HCT116 (cell line): ENCODE measurements at regions not wholly inside any gene's neighbourhood (a gene's known extent, or its start where the extent isn't known, plus 50 kb on each side); places are given as distances from the start of the nearest gene placed in this dataset.

Experiments
- ATAC-seq: fragments of 200-7000 bp; cut with Tn5 transposase; 2 replicates; pipeline ENCODE4 v1.9.1; 2020; ENCODE audit warnings: mild to moderate bottlenecking, moderate library complexity
- BruUV-seq: library from RNA; stranded (reverse); fragments of 400-500 nt; replicated peaks from 2 replicates; lab custom pipeline; 2021; lab: Mats Ljungman, UMichigan
- CTCF ChIA-PET: fragments of 300-600 bp; sonication (Branson Sonifier 250); formaldehyde crosslinking; loops from one replicate; lab custom pipeline; 2021; ENCODE audit warnings: antibody characterized with exemption; lab: Charles Lee
- POLR2A ChIA-PET: fragments of 300-600, 350-600 bp; sonication (Branson Sonifier 250); formaldehyde crosslinking; loops from one replicate; lab custom pipeline; 2021; ENCODE audit warnings: antibody characterized with exemption; lab: Charles Lee
- RAD21 ChIA-PET, 2 experiments: fragments of 300-600 bp; sonication (Branson Sonifier 250); formaldehyde crosslinking; loops; one replicate each; lab custom pipeline; 2023; ENCODE audit warnings: low total read pairs in 2 of 2; ENCODE audit not compliant: uncharacterized antibody in 2 of 2, unreplicated experiment in 2 of 2, low non-redundant PET in 1 of 2; lab: Charles Lee
- DNase-seq: peaks from one replicate; pipeline ENCODE4 v3.0.0-alpha.2; 2010; ENCODE audit warnings: low read depth, low spot score
- H2AFZ ChIP-seq: fragments of 200-600 bp; shearing (Covaris generic), sonication (generic); 2 replicates; pipeline ENCODE4 v1.6.1; 2017; ENCODE audit warnings: low read depth, mixed run types, mixed read lengths, antibody characterized with exemption, low read length; ENCODE audit not compliant: poor library complexity, severe bottlenecking
- H3K27ac ChIP-seq: 2 replicates; pipeline ENCODE4 v1.5.1; 2012; ENCODE audit warnings: low read depth, low read length
- H3K27me3 ChIP-seq: fragments of 200-600 bp; sonication (generic); 2 replicates; pipeline ENCODE4 v1.6.1; 2016; ENCODE audit warnings: mixed run types, low read length, mixed read lengths; ENCODE audit not compliant: insufficient read depth
- H3K36me3 ChIP-seq, 2 experiments: fragments of 200-500 bp in 1 of 2; fragments of 200-600 bp in 1 of 2; sonication (Bioruptor generic) in 1 of 2; sonication (generic) in 1 of 2; 2 replicates each; pipeline versions ENCODE4 v1.5.1 to v1.6.1; 2014 to 2016; ENCODE audit warnings: low read length in 2 of 2, inconsistent platforms in 1 of 2, mixed read lengths in 1 of 2, mixed run types in 1 of 2; ENCODE audit not compliant: insufficient read depth in 2 of 2, control insufficient read depth in 1 of 2
- H3K4me1 ChIP-seq, 2 experiments: fragments of 200-600 bp in 1 of 2; sonication (generic) in 1 of 2; 2 replicates each; pipeline versions ENCODE4 v1.5.1 to v1.6.1; 2012 to 2017; ENCODE audit warnings: low read length in 2 of 2, inconsistent platforms in 1 of 2, mild to moderate bottlenecking in 1 of 2, mixed read lengths in 1 of 2, mixed run types in 1 of 2, moderate library complexity in 1 of 2; ENCODE audit not compliant: insufficient read depth in 2 of 2, control insufficient read depth in 1 of 2
- H3K4me2 ChIP-seq: fragments of 200-600 bp; sonication (generic); 2 replicates; pipeline ENCODE4 v1.6.1; 2017; ENCODE audit warnings: mixed run types, low read length, mixed read lengths
- H3K4me3 ChIP-seq, 2 experiments: fragments of 200-600 bp in 1 of 2; sonication (generic) in 1 of 2; replicated peaks in 1 of 2; 2 replicates each; pipeline ENCODE4 v1.5.1; 2011 to 2016; ENCODE audit warnings: low read length in 2 of 2, control low read depth in 1 of 2, low read depth in 1 of 2, mild to moderate bottlenecking in 1 of 2, mixed read lengths in 1 of 2, mixed run types in 1 of 2
- H3K79me2 ChIP-seq: fragments of 200-600 bp; sonication (generic); 2 replicates; pipeline ENCODE4 v1.6.1; 2017; ENCODE audit warnings: mild to moderate bottlenecking, mixed run types, low read length, moderate library complexity, mixed read lengths; ENCODE audit not compliant: insufficient read depth
- H3K9ac ChIP-seq: fragments of 200-600 bp; sonication (generic); 2 replicates; pipeline ENCODE4 v1.6.1; 2016; ENCODE audit warnings: low read length, mixed read lengths
- H3K9me2 ChIP-seq: fragments of 200-600 bp; sonication (generic), shearing (Covaris generic); 2 replicates; pipeline ENCODE4 v1.6.1; 2017; ENCODE audit warnings: mixed run types, mild to moderate bottlenecking, moderate library complexity; ENCODE audit not compliant: insufficient read depth
- H3K9me3 ChIP-seq, 2 experiments: fragments of 200-500 bp in 1 of 2; fragments of 200-600 bp in 1 of 2; sonication (Bioruptor generic) in 1 of 2; sonication (generic) in 1 of 2; 2 replicates each; pipeline ENCODE4 v1.6.1; 2014 to 2017; ENCODE audit warnings: low read length in 2 of 2, mixed read lengths in 2 of 2, inconsistent platforms in 1 of 2, low read depth in 1 of 2, mild to moderate bottlenecking in 1 of 2, mixed run types in 1 of 2, moderate library complexity in 1 of 2; ENCODE audit not compliant: control insufficient read depth in 1 of 2, insufficient read depth in 1 of 2
- H4K20me1 ChIP-seq: fragments of 200-600 bp; sonication (generic), shearing (Covaris generic); 2 replicates; pipeline ENCODE4 v1.6.1; 2017; ENCODE audit warnings: mixed run types, mild to moderate bottlenecking, moderate library complexity; ENCODE audit not compliant: insufficient read depth
- CEBPB ChIP-seq: IDR thresholded peaks from 2 replicates; pipeline ENCODE4 v1.6.1; 2012; ENCODE audit warnings: low read depth
- EGR1 ChIP-seq: IDR thresholded peaks from 2 replicates; pipeline ENCODE4 v1.6.1; 2012; ENCODE audit warnings: low read depth
- ELF1 ChIP-seq: IDR thresholded peaks from 2 replicates; pipeline ENCODE4 v1.6.1; 2012; ENCODE audit warnings: low read depth, borderline replicate concordance
- EZH2 ChIP-seq: fragments of 200-600 bp; sonication (generic); IDR thresholded peaks from 2 replicates; pipeline ENCODE4 v1.6.1; 2017; ENCODE audit warnings: antibody characterized with exemption, mixed run types
- EZH2phosphoT487 ChIP-seq: fragments of 200-600 bp; IDR thresholded peaks from 2 replicates; pipeline ENCODE4 v1.6.1; 2018; ENCODE audit warnings: antibody characterized with exemption, borderline replicate concordance
- FOSL1 ChIP-seq: IDR thresholded peaks from 2 replicates; pipeline ENCODE4 v1.6.1; 2012; ENCODE audit warnings: low read depth
- JUND ChIP-seq: IDR thresholded peaks from 2 replicates; pipeline ENCODE4 v1.6.1; 2012
- POLR2A ChIP-seq: IDR thresholded peaks from 2 replicates; pipeline ENCODE4 v1.7.0; 2011; ENCODE audit warnings: borderline replicate concordance; ENCODE audit not compliant: insufficient read depth, insufficient read length; ENCODE audit errors: extremely low read depth
- RAD21 ChIP-seq: IDR thresholded peaks from 2 replicates; pipeline ENCODE4 v1.6.1; 2012; ENCODE audit warnings: low read depth, mild to moderate bottlenecking
- SIN3A ChIP-seq: IDR thresholded peaks from 2 replicates; pipeline ENCODE4 v1.6.1; 2012; ENCODE audit warnings: low read depth
- SRF ChIP-seq: IDR thresholded peaks from 2 replicates; pipeline ENCODE4 v1.6.1; 2012; ENCODE audit warnings: low read depth
- TCF7L2 ChIP-seq: IDR thresholded peaks from 2 replicates; pipeline ENCODE4 v1.7.0; 2011; ENCODE audit warnings: borderline replicate concordance, inconsistent platforms; ENCODE audit not compliant: insufficient read depth, insufficient read length; ENCODE audit errors: extremely low read depth
- YY1 ChIP-seq: IDR thresholded peaks from 2 replicates; pipeline ENCODE4 v1.6.1; 2011; ENCODE audit warnings: low read length, low read depth, moderate library complexity, mild to moderate bottlenecking; ENCODE audit not compliant: insufficient replicate concordance; ENCODE audit errors: extremely low read depth
- ZFX ChIP-seq: fragments of 450-650 bp; IDR thresholded peaks from 2 replicates; pipeline ENCODE4 v1.6.1; 2017
- ZNF274 ChIP-seq: fragments of 200-500 bp; sonication (Bioruptor generic); IDR thresholded peaks from 2 replicates; pipeline ENCODE4 v1.6.1; 2014; ENCODE audit warnings: mild to moderate bottlenecking, low read depth, low read length, inconsistent platforms
- intact Hi-C: fragments of 100-400 bp; cut with micrococcal nuclease; formaldehyde crosslinking; loops from 2 replicates; pipeline ENCODE4 v1.10.0; 2022
- TF ChIP-seq, protein P1 (sequence below), 3 experiments: fragments of 200-600 bp in 1 of 3; sonication (generic) in 1 of 3; IDR thresholded peaks in 2 of 3; conservative IDR thresholded peaks in 1 of 3; 2 replicates each; pipeline ENCODE4 v1.5.1; 2012 to 2017; ENCODE audit warnings: low read depth in 2 of 3, low read length in 2 of 3, antibody characterized with exemption in 1 of 3, borderline replicate concordance in 1 of 3, control low read depth in 1 of 3, mild to moderate bottlenecking in 1 of 3, mixed read lengths in 1 of 3, mixed run types in 1 of 3, moderate library complexity in 1 of 3; ENCODE audit not compliant: insufficient read depth in 1 of 3
- TF ChIP-seq, protein P2 (sequence below): IDR thresholded peaks from 2 replicates; pipeline ENCODE4 v1.6.1; 2012
- TF ChIP-seq, protein P3 (sequence below): IDR thresholded peaks from 2 replicates; pipeline ENCODE4 v1.6.1; 2011; ENCODE audit warnings: mild to moderate bottlenecking, low read length, moderate library complexity; ENCODE audit not compliant: insufficient replicate concordance; ENCODE audit errors: extremely low read depth
- TF ChIP-seq, protein P4 (sequence below): IDR thresholded peaks from 2 replicates; pipeline ENCODE4 v1.6.1; 2012; ENCODE audit warnings: low read depth

DNA sequence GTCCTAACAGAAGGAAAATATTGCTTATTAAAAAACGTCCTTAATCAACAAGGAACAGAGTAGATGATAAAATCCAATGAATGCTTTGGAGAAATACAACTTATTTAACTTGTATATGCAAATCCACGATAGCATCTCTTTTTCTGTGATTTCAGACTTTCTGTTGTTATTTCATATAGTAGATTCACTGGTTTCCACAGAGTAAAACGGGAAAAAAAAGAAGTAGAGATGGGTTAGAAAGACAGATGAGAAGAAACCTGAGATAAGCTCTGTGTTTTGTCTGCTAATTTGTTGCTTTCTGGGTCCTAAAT, 447.7 kb downstream of the RERGL start:
- ChIA-PET CTCF (interaction anchor here (1.6 kb wide), 1 partner anchor 1256 kb away, joined by 6 read pairs; no protein-coding TSS in a partner anchor), POLR2A (no interaction called here), RAD21 (no interaction called here)
- ATAC-seq, result no peak
- Histone ChIP-seq H3K4me3 (no peak overlapping the region), H4K20me1 (no peaks in the 10 kb centered on the region), H3K36me3 (no peaks in the 10 kb centered on the region), H3K9me2 (no peaks in the 10 kb centered on the region), H3K9me3 (no peaks in the 10 kb centered on the region), H3K4me2 (peak overlapping the region; percentile 57), H3K79me2 (no peaks in the 10 kb centered on the region), H3K9ac (no peak overlapping the region), H3K27ac (no peak overlapping the region), H3K27me3 (no peaks in the 10 kb centered on the region), H3K4me1 (no peaks in the 10 kb centered on the region), H2AFZ (peak overlapping the region; percentile 1)
- intact Hi-C loops, result loop anchor here (5.0 to 10.0 kb wide), 3 partner anchors 700 to 1477 kb away; no protein-coding TSS in a partner anchor
- TF ChIP-seq EZH2 (no peak), YY1 (no peak), SRF (no peak), ELF1 (no peak), POLR2A (no peak), SIN3A (no peak), EZH2phosphoT487 (no peak), RAD21 (no peak), ZNF274 (no peak), EGR1 (no peak), FOSL1 (no peak), JUND (no peak), CEBPB (no peak), ZFX (no peak), TCF7L2 (no peak)
- TF ChIP-seq, protein P1, sequence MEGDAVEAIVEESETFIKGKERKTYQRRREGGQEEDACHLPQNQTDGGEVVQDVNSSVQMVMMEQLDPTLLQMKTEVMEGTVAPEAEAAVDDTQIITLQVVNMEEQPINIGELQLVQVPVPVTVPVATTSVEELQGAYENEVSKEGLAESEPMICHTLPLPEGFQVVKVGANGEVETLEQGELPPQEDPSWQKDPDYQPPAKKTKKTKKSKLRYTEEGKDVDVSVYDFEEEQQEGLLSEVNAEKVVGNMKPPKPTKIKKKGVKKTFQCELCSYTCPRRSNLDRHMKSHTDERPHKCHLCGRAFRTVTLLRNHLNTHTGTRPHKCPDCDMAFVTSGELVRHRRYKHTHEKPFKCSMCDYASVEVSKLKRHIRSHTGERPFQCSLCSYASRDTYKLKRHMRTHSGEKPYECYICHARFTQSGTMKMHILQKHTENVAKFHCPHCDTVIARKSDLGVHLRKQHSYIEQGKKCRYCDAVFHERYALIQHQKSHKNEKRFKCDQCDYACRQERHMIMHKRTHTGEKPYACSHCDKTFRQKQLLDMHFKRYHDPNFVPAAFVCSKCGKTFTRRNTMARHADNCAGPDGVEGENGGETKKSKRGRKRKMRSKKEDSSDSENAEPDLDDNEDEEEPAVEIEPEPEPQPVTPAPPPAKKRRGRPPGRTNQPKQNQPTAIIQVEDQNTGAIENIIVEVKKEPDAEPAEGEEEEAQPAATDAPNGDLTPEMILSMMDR (IDR thresholded peaks at IDR 0.05 in 2 of 3, conservative IDR thresholded peaks at IDR 0.05 in 1 of 3; ENCODE audit: borderline replicate concordance in 1 of 3, insufficient read depth in 1 of 3, low read depth in 2 of 3, low read length in 2 of 3), result no peak
- TF ChIP-seq, protein P2, sequence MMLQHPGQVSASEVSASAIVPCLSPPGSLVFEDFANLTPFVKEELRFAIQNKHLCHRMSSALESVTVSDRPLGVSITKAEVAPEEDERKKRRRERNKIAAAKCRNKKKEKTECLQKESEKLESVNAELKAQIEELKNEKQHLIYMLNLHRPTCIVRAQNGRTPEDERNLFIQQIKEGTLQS, result no peak
- TF ChIP-seq, protein P3, sequence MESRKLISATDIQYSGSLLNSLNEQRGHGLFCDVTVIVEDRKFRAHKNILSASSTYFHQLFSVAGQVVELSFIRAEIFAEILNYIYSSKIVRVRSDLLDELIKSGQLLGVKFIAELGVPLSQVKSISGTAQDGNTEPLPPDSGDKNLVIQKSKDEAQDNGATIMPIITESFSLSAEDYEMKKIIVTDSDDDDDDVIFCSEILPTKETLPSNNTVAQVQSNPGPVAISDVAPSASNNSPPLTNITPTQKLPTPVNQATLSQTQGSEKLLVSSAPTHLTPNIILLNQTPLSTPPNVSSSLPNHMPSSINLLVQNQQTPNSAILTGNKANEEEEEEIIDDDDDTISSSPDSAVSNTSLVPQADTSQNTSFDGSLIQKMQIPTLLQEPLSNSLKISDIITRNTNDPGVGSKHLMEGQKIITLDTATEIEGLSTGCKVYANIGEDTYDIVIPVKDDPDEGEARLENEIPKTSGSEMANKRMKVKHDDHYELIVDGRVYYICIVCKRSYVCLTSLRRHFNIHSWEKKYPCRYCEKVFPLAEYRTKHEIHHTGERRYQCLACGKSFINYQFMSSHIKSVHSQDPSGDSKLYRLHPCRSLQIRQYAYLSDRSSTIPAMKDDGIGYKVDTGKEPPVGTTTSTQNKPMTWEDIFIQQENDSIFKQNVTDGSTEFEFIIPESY, result no peak
- TF ChIP-seq, protein P4, sequence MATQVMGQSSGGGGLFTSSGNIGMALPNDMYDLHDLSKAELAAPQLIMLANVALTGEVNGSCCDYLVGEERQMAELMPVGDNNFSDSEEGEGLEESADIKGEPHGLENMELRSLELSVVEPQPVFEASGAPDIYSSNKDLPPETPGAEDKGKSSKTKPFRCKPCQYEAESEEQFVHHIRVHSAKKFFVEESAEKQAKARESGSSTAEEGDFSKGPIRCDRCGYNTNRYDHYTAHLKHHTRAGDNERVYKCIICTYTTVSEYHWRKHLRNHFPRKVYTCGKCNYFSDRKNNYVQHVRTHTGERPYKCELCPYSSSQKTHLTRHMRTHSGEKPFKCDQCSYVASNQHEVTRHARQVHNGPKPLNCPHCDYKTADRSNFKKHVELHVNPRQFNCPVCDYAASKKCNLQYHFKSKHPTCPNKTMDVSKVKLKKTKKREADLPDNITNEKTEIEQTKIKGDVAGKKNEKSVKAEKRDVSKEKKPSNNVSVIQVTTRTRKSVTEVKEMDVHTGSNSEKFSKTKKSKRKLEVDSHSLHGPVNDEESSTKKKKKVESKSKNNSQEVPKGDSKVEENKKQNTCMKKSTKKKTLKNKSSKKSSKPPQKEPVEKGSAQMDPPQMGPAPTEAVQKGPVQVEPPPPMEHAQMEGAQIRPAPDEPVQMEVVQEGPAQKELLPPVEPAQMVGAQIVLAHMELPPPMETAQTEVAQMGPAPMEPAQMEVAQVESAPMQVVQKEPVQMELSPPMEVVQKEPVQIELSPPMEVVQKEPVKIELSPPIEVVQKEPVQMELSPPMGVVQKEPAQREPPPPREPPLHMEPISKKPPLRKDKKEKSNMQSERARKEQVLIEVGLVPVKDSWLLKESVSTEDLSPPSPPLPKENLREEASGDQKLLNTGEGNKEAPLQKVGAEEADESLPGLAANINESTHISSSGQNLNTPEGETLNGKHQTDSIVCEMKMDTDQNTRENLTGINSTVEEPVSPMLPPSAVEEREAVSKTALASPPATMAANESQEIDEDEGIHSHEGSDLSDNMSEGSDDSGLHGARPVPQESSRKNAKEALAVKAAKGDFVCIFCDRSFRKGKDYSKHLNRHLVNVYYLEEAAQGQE, result no peak
- BruUV-seq, result no TSS peak
- no peak for DNase-seq
